HG03354 (cell line): ENCODE measurements at regions not wholly inside any gene's neighbourhood (a gene's known extent, or its start where the extent isn't known, plus 50 kb on each side); places are given as distances from the start of the nearest gene placed in this dataset.

Experiments used
- ATAC-seq: cut with Tn5 transposase; IDR thresholded peaks from one replicate; pipeline ENCODE4 v1.9.1; 2021; ENCODE audit warnings: mild to moderate bottlenecking; ENCODE audit not compliant: unreplicated experiment, poor library complexity, severe bottlenecking

DNA sequence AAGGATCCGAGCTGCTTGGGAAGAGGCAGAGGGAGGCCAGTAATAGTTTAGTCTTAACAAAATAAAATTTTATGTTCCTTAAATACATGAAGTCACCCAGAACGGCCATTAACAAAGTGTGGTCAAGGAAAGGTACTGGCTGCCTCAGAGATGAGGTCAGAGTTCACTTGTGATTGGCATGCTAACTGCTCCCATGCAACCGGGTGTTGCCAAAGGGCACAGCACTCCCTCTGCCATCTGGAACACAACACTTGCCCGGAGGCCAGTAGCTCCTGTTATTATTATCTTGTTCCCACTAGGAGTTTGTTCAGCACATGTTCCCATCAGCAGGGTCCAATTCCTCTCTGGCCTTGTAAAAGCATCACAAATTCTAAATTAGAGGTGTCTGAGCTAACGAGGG is 207.0 kb downstream of the CYP26B1 start:
- ATAC-seq = no peak

DNA sequence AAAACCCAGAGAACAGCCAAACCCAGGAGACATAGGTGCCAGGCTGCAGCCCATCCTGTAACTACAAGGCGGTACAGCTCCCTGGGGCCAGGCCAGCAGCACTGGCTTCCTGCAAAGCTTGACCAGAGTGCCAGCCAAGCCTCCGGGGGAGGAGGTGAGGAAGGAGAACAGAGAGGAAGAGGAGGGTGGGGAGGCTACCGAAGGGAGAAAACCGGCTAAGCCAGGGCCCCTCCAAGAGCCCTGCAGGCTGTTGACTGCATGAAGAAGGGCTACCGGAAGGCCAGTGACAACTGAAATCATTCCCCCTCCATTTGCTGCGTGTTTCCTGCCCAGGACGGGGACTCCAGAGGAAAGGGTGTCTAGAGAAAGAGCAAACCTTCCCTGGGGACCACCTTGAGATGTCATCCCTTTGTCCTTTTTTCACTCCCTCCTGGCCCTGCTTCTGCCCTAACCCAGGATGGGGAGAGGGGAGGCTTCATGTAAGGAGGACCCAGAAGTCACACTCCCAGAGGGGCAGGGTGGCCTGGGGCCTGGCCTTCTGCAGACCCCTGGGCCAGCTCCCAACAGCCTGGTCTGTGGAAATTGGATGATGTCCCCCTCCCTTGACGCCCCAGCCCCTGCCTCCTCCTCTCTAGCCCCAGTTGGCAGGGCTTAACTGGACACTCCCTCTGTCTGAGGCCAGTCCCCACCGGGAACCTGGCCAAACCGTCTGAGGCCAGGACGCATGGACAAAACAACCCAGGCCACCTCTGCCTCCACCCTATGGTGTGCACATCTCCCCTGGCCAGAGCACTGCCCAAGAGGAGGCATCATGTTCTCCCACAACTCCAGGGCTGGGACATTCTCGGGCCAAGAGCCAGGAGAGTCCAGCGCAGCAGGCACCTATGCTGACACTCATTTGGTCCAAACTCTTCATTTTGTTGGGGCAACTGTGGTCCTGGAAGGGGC is 207.8 kb downstream of the CYP26B1 start:
- ATAC-seq = no peak

DNA sequence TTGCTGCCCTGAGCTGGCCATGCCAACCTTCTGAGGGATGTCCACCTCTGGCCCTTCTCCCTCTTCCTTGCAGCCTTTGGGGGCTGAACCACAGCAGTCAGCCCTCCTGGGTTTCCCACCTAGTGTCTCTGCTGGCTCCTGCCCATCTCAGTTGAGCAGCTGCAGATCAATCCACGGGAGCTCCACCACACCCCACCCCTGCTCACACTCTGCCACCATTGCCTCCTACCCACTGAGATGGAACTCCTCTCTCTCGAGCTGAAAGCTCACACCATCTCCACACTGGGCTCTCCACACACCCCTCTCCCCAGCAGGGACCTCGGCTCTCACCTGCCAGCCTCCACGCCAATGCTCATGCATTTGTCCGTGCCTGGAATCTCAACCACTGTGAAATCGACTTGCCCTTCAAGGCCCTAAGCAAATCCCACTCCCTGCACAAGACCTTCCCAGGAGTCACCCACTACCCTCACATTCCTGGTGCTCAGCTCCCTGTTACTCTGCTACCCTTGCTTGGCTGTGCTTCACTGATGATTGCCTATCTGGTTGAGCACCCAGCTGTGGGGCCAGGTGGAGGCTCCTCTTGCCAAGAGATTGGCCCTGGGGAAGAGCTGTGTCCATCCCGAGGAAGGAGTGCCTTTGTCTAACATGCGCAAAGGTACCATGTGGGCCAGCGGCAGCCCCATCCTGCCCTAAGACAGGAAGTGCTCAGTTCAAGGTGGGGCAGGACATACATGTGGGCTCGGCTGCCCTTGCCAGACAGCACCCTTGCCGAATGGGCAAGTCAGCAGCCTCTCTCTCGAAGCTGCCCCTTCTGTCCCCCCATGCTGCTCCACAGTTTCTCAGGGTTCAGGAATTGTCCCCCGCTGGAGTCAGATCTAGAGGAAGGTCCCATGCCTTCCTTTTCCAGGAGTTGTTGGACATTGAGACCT is 208.7 kb downstream of the CYP26B1 start:
- no peak for ATAC-seq

DNA sequence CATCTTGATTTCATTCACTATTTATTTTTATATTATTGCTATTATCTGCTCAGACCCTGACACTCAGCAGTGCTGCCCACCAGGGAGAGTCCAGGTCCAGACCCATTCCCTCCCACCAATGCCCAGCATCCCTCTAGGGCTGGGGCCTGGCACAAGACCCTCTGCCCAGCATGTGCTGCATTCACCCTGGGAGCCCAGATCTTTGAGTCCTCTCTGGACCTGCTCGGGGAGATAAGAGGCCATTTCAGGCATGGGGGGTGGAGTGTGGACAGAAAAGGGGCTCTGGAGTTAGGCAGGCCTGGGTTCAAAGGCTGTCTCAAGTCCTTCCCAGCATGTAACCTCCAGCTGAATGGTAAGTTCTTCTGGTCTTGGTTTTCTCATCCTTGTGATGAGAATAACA is 209.6 kb downstream of the CYP26B1 start:
- no peak for ATAC-seq

DNA sequence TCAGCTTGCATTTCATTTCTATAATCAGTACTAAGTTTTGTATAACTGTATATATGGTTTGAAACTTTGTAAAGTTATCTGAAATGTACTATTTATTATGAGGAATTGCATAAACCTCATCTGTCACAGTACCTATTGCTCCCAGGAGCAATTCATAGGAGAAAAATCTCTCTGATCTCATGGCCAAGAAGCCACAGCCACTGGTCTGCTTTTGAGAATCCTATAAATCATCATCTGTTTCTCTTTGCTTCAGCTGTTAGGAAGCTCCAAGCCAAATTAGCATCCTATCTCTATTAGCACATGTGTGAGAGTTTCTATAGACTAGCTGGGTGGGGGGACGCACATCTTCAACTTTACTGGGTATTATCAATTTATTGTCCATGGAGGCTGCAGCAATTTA is 210.3 kb downstream of the CYP26B1 start:
- no peak for ATAC-seq

- no peak for ATAC-seq
Measured at GRCh38 chr2:71936076-71937030, 211.3 kb downstream of the CYP26B1 start.

- ATAC-seq = no peak
Measured at GRCh38 chr2:71935262-71935848, 212.3 kb downstream of the CYP26B1 start.

DNA sequence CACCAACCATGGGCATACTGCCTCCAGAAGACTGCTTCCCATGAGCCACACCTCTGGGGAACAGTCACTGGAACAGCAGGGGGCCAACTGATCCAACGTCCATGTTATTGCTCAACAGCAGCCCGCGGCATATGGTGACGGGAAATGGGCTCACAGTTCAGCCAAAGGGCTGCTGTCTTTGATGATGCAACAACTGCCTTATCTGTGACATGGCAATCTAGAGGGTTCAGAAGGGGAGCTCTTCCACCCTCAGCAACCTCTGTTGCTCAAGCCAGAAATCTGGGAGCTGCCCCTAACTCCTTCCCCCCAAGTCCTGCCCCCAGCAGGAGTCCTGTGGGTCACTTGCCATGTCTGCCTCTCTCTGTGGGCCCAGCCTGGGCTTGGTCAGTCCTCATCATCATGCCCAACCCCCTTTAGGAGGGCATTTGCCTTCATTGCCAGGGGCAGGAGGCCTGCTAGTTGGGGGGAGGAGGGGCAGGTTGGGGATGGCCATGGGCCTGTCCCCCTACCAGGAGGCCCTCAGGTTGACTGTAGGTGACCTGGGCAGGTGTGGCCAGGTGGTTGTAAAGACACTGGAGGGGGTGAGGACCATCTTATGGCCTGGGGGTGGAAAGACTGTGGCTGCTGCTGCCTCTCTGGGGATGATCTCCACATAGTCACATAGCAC is 212.9 kb downstream of the CYP26B1 start:
- no peak for ATAC-seq

- ATAC-seq = no peak
Measured at GRCh38 chr2:71934320-71934593, 213.4 kb downstream of the CYP26B1 start.

GRCh38 chr2:71933467-71934319 is 214.0 kb downstream of the CYP26B1 start:
- no peak for ATAC-seq

DNA sequence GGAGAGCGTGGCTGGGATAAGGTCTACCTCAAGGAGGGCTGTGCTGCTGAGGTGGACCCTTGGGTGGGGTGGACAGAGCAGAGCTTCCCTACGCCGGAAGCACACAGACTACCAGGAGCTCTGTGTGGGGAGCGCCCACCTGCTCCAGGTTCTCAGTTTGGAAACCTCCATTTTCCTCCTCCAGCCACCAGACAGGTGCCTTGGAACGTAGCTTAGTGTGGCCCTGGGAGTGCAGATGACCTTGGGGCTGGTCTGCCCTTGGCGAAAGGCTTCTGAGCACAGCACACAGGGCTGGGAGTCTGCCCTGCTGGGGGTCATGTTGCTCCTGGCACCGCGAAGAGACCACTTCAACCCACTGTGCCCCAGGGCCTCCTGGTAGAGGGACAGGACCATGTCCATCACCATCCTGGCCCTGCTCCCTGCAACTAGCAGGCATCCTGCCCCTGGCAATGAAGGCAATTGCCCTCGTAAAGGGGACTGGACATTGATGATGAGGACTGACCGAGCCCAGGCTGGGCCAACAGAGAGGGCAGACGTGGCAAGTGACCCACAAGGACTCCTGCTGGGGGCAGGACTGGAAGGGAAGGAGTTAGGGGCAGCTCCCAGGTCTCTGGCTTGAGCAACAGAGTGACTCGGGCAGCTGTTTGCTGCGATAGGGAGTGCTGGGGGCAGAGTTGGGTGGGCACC is 214.7 kb downstream of the CYP26B1 start:
- no peak for ATAC-seq

GRCh38 chr2:71932037-71932779 is 215.5 kb downstream of the CYP26B1 start:
- ATAC-seq = no peak

DNA sequence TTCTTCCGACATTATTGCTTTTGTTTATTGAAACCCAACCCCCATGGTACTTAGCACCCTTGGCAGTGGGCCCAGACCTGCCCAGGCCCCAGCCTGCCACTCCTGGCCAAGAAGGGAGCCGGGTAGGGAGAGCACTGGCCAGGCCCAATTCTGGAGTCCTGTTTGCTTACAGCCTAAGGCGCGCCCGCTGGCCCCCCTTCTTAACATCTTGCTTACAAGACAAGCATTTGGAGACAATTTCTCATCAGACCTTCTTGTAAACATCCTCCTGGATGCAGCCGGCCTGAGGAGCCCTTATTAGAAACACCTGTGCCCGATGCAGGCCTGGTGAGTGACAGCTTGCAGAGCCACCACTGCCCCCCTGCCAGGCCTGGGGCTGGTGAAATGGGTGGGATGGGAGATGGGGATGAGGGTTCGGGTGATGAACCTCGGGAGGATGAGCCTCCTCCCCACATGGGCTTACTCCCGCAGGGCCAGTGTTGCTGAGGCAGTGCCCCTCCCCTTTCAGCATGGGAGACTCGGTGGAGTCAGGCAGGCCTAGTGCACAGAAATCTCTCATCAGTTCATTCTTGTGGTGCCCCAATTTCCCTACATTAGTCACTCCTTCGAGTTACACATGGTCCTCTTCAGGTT is 217.5 kb downstream of the CYP26B1 start:
- no peak for ATAC-seq

- no peak for ATAC-seq
Measured at GRCh38 chr2:71929482-71929772, 218.2 kb downstream of the CYP26B1 start.

GRCh38 chr2:71928734-71929481 is 218.8 kb downstream of the CYP26B1 start:
- ATAC-seq = no peak
